Stimulated activated naive CD8-positive, alpha-beta T cell treated with anti-CD3 and anti-CD28 coated beads, Interleukin-15, amount 100 ng/mL, for 72 hours (primary cell): ENCODE measurements at regions not wholly inside any gene's neighbourhood (a gene's known extent, or its start where the extent isn't known, plus 50 kb on each side); places are given as distances from the start of the nearest gene placed in this dataset.

Experiments
- ATAC-seq: fragments of 150-1000 bp; cut with Tn5 transposase; 2 replicates; pipeline ENCODE4 v1.10.0; 2021; ENCODE audit warnings: mild to moderate bottlenecking, moderate library complexity
- DNase-seq, 2 donors: peaks; one replicate each; pipeline ENCODE4 v3.0.0; 2021 to 2022
- H3K27ac Mint-ChIP-seq, 2 donors: one replicate each; pipeline ENCODE4 v1.8.0; 2022; ENCODE audit warnings: mild to moderate bottlenecking in 2 of 2, mixed read lengths in 2 of 2, moderate library complexity in 2 of 2
- H3K27me3 Mint-ChIP-seq: one replicate; pipeline ENCODE4 v1.8.0; 2022; ENCODE audit warnings: mixed read lengths
- H3K4me1 Mint-ChIP-seq: one replicate; pipeline ENCODE4 v1.8.0; 2022; ENCODE audit warnings: mild to moderate bottlenecking, mixed read lengths
- H3K4me3 Mint-ChIP-seq, 2 donors: one replicate each; pipeline ENCODE4 v1.8.0; 2022; ENCODE audit warnings: mild to moderate bottlenecking in 2 of 2, mixed read lengths in 2 of 2, moderate library complexity in 1 of 2
- H3K9me3 Mint-ChIP-seq, 2 donors: one replicate each; pipeline ENCODE4 v1.8.0; 2022; ENCODE audit warnings: mixed read lengths in 2 of 2

GRCh38 chr14:38145142-38145541 lies 62.6 kb upstream of the SSTR1 start:
- no peak for ATAC-seq
- no peak overlapping the region for H3K27ac Mint-ChIP-seq
- no peak for DNase-seq
- no peaks in the 10 kb centered on the region for H3K9me3 Mint-ChIP-seq
- H3K27me3 Mint-ChIP-seq = no peaks in the 10 kb centered on the region
- H3K4me1 Mint-ChIP-seq = peaks cover 5% of the 10 kb centered on the region
- H3K4me3 Mint-ChIP-seq = no peak overlapping the region

GRCh38 chr14:38150075-38150474 lies 57.6 kb upstream of the SSTR1 start:
- no peak overlapping the region for H3K27ac Mint-ChIP-seq
- H3K27me3 Mint-ChIP-seq = no peaks in the 10 kb centered on the region
- H3K9me3 Mint-ChIP-seq = no peaks in the 10 kb centered on the region
- ATAC-seq (no peak), DNase-seq (no peak)
- no peak overlapping the region for H3K4me3 Mint-ChIP-seq
- no peaks in the 10 kb centered on the region for H3K4me1 Mint-ChIP-seq
